LNCaP clone FGC (cell line): ENCODE measurements at regions not wholly inside any gene's neighbourhood (a gene's known extent, or its start where the extent isn't known, plus 50 kb on each side); places are given as distances from the start of the nearest gene placed in this dataset.

Experiments used
- DNase-seq: peaks from one replicate; pipeline ENCODE4 v3.0.0-alpha.2; 2011; ENCODE audit warnings: low read depth
- H3K4me3 ChIP-seq: 2 replicates; pipeline ENCODE4 v1.5.1; 2011; ENCODE audit warnings: mild to moderate bottlenecking, low read depth, low read length, control low read depth
- CTCF ChIP-seq: IDR thresholded peaks from 2 replicates; pipeline ENCODE4 v1.5.1; 2012; ENCODE audit warnings: mild to moderate bottlenecking; ENCODE audit not compliant: control insufficient read depth, insufficient read depth; ENCODE audit errors: extremely low read depth

DNA sequence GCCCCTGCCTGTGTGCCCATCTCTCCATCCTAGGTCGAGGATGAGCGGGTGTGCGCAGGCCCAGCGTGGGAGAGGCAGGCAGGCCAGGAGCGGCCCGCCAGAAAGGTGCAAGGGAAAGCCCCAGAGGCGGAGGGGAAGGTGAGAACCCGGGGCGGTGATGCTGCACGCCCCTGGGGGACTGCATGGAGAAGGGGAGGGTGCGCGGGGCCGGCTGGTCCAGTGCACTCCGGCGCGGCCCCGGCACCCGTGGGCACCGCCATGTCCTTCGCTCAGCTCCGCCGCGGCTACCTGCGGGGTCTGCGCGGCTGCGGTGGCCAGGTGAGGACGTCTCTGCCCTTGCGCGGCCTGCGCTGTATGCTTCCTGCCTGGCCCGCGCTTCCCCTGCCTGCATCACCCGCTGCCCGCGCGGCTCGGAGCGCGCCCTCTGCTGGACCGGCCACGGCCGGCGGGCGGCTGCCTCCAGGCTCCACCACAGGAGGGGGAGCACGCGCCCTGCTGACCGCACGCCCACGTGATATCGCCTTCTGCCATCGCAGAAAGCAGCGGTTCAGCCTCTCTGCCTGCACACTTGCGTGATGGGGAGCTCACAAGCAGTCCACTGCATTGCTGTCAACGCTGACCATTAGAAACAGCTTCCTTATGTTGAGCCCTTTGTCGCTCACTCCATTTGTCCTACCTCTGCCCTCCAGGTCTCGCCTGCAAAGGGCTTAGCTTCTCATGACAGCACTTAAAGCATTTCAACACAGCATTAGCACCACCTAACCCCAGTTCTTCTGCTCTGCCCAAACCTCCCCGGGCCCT, 73.9 kb downstream of the CXCL12 start:
- peak; percentile 30 for DNase-seq
- H3K4me3 ChIP-seq = no peak overlapping the region
- TF ChIP-seq CTCF = peak; percentile 99

DNA sequence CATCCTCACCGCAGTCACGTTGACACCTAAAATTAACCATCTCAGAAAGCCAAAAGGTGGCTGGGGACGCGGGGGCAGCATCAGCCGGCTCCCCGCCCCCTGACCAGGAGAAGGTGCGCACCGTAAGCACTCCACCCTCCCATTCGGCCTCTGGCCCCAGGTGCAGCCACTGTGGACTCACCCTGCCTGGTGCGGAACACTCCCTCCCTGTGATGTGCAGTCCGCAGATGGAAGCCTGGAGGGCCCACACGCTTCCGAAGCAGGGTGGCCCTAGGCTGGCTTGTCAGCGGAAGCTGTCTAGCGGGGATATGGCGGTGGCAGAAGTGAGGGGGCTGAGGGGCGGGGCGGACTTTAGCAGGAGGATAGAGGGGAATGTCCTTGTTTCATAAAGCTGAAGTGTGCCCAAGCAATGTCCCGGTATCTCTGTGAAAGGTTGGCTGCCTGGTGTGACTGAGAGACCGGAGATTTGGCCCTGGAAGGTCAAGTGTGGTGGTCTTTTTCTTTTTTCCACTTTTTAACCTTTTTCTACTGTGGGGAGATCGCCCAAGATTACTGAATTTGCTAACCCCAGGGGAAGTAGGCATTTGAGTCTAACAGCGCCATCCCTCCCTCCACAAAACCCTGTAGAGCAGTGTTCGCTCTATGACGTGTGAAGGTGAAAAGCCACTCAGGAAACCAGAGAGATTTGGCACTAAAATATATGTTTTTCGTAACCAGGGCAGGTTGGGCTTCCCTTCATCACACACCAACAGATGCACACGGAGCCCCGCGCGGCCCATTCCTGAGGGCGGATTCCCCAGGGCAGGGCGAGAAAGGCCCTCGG, 74.7 kb downstream of the CXCL12 start:
- no peak for TF ChIP-seq CTCF
- DNase-seq = no peak
- no peak overlapping the region for H3K4me3 ChIP-seq

- DNase-seq = no peak
- no peak for TF ChIP-seq CTCF
- no peak overlapping the region for H3K4me3 ChIP-seq
These were observed 75.5 kb downstream of the CXCL12 start for GRCh38 chr10:44309361-44309760.

DNA sequence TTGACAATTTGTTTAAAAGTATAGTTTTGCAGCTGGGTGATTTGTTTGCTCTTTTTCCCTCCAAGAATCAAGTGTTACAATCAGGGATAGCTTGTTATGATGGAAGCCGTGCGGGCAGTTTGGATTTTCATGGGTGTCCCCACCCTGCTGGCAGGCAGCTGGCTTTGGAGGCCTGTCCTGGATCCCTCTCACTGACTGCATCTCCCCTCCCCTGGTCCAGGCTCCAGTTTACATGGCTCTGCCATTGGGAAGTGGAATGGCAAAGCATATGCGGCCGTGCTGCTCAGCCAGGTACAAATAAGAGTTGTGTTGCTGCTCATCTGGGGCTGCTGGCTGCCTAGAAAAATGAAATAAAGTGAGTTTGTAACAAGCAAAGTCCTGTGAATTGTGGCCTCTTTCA, 76.0 kb downstream of the CXCL12 start:
- DNase-seq = no peak
- TF ChIP-seq CTCF = no peak
- no peak overlapping the region for H3K4me3 ChIP-seq

DNA sequence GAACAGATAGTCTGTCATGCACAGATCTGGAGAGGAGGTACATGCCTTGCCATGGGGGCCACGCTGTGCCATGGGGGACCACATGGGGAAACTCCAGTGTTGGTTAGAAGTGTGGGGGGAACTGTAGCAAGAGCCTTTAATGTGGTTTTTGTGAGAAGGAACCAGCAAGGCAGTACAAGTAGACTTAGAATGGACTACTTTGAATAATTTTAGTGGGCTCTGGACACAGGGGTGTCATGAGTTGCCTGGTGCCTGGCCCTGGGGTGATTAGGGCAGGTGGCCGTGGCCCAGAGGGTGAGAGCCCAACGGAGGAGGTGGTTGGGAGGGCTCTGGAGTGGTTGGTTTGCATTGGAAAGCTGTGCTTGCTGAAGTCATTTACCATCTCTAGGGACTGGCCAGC, 77.2 kb downstream of the CXCL12 start:
- H3K4me3 ChIP-seq = no peak overlapping the region
- no peak for TF ChIP-seq CTCF
- no peak for DNase-seq

DNA sequence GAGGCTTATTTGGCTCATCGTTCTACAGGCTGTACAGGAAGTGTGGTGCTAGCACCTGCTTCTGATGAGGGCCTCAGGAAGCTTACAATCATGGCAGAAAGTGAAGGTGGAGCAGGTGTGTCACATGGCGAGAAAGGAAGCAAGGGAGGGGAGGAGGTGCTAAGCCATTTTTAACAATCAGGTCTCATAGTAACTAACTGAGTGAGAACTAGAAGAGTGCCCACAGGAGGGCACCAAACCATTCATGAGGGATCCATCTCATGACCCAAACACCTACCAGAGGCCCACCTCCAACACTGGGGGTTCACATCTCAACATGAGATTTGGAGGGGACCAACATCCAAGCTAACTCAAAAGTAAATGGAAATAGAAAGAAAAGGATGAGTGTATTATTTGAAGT, 78.1 kb downstream of the CXCL12 start:
- TF ChIP-seq CTCF = peak; percentile 30
- DNase-seq = no peak
- no peak overlapping the region for H3K4me3 ChIP-seq
